ENCODE measurements at regions not wholly inside any gene's neighbourhood (a gene's known extent, or its start where the extent isn't known, plus 50 kb on each side); places are given as distances from the start of the nearest gene placed in this dataset.

DNA sequence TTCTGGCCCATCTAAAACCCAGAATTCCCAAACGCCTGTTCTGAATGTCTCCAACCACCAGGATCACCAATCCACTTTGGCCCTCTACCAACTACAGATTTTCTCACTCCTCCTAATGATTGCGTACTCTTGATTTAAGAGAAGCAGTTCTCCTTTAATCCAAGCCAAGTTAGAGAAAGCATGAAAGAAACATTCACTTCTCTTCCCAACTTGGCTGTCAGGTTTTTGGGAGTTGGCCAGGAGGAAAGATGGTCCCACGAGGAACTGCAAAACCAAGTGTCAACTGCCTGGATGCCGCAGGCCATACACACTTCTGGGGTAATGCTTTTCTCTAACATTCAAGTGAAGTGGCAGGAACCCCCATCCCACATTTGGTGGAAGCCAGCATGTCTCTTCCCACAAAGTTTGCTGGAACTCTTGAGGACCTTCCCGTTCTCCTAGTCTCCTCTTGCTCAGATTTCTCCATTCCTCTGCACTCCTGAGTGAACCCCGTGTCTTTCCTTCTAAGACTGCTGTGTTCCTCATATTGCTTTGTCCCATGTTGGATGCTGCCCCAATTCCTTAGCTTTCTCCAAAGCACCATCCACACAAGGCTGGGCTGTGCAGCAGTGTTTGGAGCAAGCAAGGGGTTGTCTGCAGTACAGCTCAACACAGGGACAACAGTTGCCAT is 138.5 kb upstream of the LGALSL start:
- Histone ChIP-seq H3K4me3 (ENCODE audit: low read depth, low read length) (no peak overlapping the region), H3K27me3 (ENCODE audit: control insufficient read depth, insufficient read depth, low read length) (peaks cover 20% of the 10 kb centered on the region), H3K36me3 (ENCODE audit: control insufficient read depth, insufficient read depth, low read length) (no peaks in the 10 kb centered on the region)
- ChIA-PET CTCF (interaction anchor here (1.1 to 3.6 kb wide), 2 partner anchors 266 kb away, joined by 3 to 14 read pairs; no protein-coding TSS in a partner anchor), POLR2A (no interaction called here)
- no peak for DNase-seq (ENCODE audit: low read depth)
- TF ChIP-seq, protein P1, sequence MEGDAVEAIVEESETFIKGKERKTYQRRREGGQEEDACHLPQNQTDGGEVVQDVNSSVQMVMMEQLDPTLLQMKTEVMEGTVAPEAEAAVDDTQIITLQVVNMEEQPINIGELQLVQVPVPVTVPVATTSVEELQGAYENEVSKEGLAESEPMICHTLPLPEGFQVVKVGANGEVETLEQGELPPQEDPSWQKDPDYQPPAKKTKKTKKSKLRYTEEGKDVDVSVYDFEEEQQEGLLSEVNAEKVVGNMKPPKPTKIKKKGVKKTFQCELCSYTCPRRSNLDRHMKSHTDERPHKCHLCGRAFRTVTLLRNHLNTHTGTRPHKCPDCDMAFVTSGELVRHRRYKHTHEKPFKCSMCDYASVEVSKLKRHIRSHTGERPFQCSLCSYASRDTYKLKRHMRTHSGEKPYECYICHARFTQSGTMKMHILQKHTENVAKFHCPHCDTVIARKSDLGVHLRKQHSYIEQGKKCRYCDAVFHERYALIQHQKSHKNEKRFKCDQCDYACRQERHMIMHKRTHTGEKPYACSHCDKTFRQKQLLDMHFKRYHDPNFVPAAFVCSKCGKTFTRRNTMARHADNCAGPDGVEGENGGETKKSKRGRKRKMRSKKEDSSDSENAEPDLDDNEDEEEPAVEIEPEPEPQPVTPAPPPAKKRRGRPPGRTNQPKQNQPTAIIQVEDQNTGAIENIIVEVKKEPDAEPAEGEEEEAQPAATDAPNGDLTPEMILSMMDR (IDR thresholded peaks at IDR 0.05; ENCODE audit: insufficient read depth, low read depth, low read length), result no peak

DNA sequence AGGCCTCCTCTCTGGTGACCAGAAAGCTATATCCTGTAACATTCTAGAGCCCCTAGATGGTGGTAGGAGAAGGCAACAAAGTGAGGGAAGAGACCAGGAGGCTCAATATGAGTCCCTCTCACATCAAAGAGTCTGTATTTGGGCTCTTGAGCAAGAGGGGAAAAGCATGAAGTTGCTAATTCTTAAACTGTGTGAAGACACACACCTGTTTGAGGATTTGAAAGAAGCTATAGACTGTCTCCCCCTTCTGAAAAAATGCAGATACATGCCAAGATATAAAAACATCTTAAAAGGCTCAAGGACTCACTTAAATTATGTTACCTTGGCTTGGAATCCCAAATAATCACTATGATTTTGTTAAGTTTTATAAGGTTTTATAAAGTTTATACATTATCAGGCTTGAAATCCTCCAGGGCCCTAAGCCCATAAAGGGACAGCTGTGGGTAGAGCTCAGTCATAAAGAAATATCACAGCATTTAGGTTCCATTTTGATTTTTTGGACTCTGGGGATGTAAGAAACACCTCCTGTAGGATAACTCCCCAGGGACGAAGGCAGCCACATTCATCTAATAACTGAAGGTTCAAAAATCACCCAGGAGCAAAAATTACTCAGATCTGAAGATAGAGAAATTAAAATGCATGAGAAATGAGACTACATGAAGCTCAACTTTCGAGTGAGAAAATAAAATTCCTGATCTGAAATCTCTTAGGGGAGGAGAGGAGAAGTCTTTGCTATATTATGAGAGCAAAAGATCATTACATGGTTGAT is 136.1 kb upstream of the LGALSL start:
- TF ChIP-seq, protein P1 (IDR thresholded peaks at IDR 0.05; ENCODE audit: insufficient read depth, low read depth, low read length), result no peak
- no peaks in the 10 kb centered on the region for H3K36me3 ChIP-seq (ENCODE audit: control insufficient read depth, insufficient read depth, low read length)
- no peak overlapping the region for H3K4me3 ChIP-seq (ENCODE audit: low read depth, low read length)
- POLR2A ChIA-PET, result interaction anchor here (0.7 kb wide), 1 partner anchor 361 kb away, joined by 3 read pairs; no protein-coding TSS in a partner anchor
- CTCF ChIA-PET, result interaction anchor here (0.9 to 3.6 kb wide), 4 partner anchors 11 to 268 kb away, joined by 3 to 14 read pairs (median 6); no protein-coding TSS in a partner anchor
- no peak for DNase-seq (ENCODE audit: low read depth)
- peaks cover 23% of the 10 kb centered on the region for H3K27me3 ChIP-seq (ENCODE audit: control insufficient read depth, insufficient read depth, low read length)

DNA sequence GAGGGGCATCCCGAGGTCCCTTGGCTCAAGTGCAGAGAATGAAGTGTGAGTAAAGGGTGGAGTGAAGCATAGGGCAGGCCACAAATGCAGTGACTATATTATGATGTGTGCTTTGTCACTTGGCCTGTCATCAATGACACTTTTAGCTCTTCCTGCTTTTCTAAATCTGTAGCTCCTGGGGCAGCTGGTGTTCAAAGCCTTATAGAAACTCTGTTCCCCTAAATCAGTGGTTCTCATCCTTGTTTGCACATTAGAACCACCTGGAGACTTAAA is 135.6 kb upstream of the LGALSL start:
- ChIA-PET CTCF (interaction anchor here (2.0 to 3.6 kb wide), 2 partner anchors 12 to 269 kb away, joined by 10 to 14 read pairs; no protein-coding TSS in a partner anchor), POLR2A (interaction anchor here (0.7 kb wide), 1 partner anchor 362 kb away, joined by 3 read pairs; no protein-coding TSS in a partner anchor)
- TF ChIP-seq, protein P1 (IDR thresholded peaks at IDR 0.05; ENCODE audit: insufficient read depth, low read depth, low read length), result no peak
- DNase-seq (ENCODE audit: low read depth), result no peak
- no peak overlapping the region for H3K4me3 ChIP-seq (ENCODE audit: low read depth, low read length)
- H3K36me3 ChIP-seq (ENCODE audit: control insufficient read depth, insufficient read depth, low read length), result no peaks in the 10 kb centered on the region
- peaks cover 21% of the 10 kb centered on the region for H3K27me3 ChIP-seq (ENCODE audit: control insufficient read depth, insufficient read depth, low read length)

DNA sequence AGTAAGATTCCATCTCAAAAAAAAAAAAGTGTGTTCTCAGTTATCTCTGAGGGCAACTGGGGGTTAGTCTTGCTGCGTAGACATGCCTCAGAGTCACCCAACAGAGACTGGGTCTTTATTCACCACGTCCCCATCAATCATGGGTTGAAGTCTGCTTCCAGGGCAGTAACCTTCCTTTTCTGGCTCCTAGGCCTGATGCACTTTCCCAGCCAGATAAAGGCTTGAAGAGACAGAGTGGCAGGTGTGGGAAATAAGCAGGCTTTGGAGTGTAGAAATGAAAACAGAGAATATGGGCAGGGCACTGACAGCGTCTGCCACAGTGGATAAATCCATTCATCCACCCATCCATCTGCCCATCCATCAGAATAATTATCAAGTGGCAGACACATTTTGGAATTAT is 134.1 kb upstream of the LGALSL start:
- POLR2A ChIA-PET, result no interaction called here
- TF ChIP-seq, protein P1 (IDR thresholded peaks at IDR 0.05; ENCODE audit: insufficient read depth, low read depth, low read length), result no peak

DNA sequence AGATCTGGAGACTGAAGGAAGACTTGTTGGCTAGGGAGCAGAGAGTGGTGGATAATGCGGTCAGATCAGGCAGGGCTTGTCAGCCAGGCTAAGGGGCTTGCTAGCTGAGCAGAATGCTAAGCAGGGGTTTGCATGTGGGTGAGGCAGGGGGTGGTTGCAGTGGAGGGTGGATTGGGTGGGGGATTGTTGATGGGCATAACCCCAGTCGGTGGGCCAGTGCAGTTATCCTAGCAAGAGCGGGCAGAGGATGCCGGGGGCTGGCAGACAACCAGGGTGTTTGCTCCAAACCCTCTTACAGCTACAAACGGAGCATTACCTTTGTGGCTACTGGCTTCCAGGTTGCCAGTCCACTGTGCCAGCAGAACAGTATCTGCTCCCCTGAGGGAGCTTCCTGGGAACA is 131.5 kb upstream of the LGALSL start:
- TF ChIP-seq, protein P1 (IDR thresholded peaks at IDR 0.05; ENCODE audit: insufficient read depth, low read depth, low read length), result no peak
- no peak for DNase-seq (ENCODE audit: low read depth)
- no peaks in the 10 kb centered on the region for H3K36me3 ChIP-seq (ENCODE audit: control insufficient read depth, insufficient read depth, low read length)
- ChIA-PET POLR2A (no interaction called here), CTCF (interaction anchor here (0.6 to 2.0 kb wide), 2 partner anchors 10 to 1251 kb away, joined by 3 to 8 read pairs; no protein-coding TSS in a partner anchor)
- peaks cover 10% of the 10 kb centered on the region for H3K27me3 ChIP-seq (ENCODE audit: control insufficient read depth, insufficient read depth, low read length)
- H3K4me3 ChIP-seq (ENCODE audit: low read depth, low read length), result no peak overlapping the region

More for the DNA sequence above, 134.1 kb upstream of the LGALSL start:
- DNase-seq (ENCODE audit: low read depth), result no peak
- H3K27me3 ChIP-seq (ENCODE audit: control insufficient read depth, insufficient read depth, low read length), result peaks cover 21% of the 10 kb centered on the region
- no peaks in the 10 kb centered on the region for H3K36me3 ChIP-seq (ENCODE audit: control insufficient read depth, insufficient read depth, low read length)
- CTCF ChIA-PET, result interaction anchor here (0.6 kb wide), 1 partner anchor 9 kb away, joined by 4 read pairs; no protein-coding TSS in a partner anchor
- no peak overlapping the region for H3K4me3 ChIP-seq (ENCODE audit: low read depth, low read length)
